ENCODE measurements at regions not wholly inside any gene's neighbourhood (a gene's known extent, or its start where the extent isn't known, plus 50 kb on each side); places are given as distances from the start of the nearest gene placed in this dataset.

- DNase-seq (ENCODE audit: low read depth in 4 of 4, low spot score in 3 of 4), result no peak
Observed at GRCh38 chr22:48980918-48981317, 846.8 kb downstream of the BRD1 start.

GRCh38 chr22:48980409-48980808 lies 847.3 kb downstream of the BRD1 start:
- no peak for DNase-seq (ENCODE audit: low read depth in 4 of 4, low spot score in 3 of 4)

GRCh38 chr22:48979482-48979881 lies 848.2 kb downstream of the BRD1 start:
- no peak for DNase-seq (ENCODE audit: low read depth in 4 of 4, low spot score in 3 of 4)

GRCh38 chr22:48976556-48977535 lies 850.8 kb downstream of the BRD1 start:
- no peak for DNase-seq (ENCODE audit: low read depth in 4 of 4, low spot score in 3 of 4)

GRCh38 chr22:48975886-48976285 lies 851.8 kb downstream of the BRD1 start:
- DNase-seq (ENCODE audit: low read depth in 4 of 4, low spot score in 3 of 4), result no peak

GRCh38 chr22:48975316-48975741 lies 852.3 kb downstream of the BRD1 start:
- DNase-seq (ENCODE audit: low read depth in 4 of 4, low spot score in 3 of 4), result no peak

GRCh38 chr22:48974443-48975315 lies 853.0 kb downstream of the BRD1 start:
- DNase-seq (ENCODE audit: low read depth in 4 of 4, low spot score in 3 of 4), result no peak

GRCh38 chr22:48973694-48974041 lies 854.0 kb downstream of the BRD1 start:
- DNase-seq (ENCODE audit: low read depth in 4 of 4, low spot score in 3 of 4), result no peak

- no peak for DNase-seq (ENCODE audit: low read depth in 4 of 4, low spot score in 3 of 4)
Observed at GRCh38 chr22:48972979-48973693, 854.5 kb downstream of the BRD1 start.

GRCh38 chr22:48968201-48968959 lies 859.3 kb downstream of the BRD1 start:
- no peak for DNase-seq (ENCODE audit: low read depth in 4 of 4, low spot score in 3 of 4)

GRCh38 chr22:48963405-48963804 lies 864.3 kb downstream of the BRD1 start:
- no peak for DNase-seq (ENCODE audit: low read depth in 4 of 4, low spot score in 3 of 4)

GRCh38 chr22:48961705-48962104 lies 866.0 kb downstream of the BRD1 start:
- DNase-seq (ENCODE audit: low read depth in 4 of 4, low spot score in 3 of 4), result no peak

- DNase-seq (ENCODE audit: low read depth in 4 of 4, low spot score in 3 of 4), result no peak
Observed at GRCh38 chr22:48960980-48961660, 866.6 kb downstream of the BRD1 start.

GRCh38 chr22:48960576-48960975 lies 867.1 kb downstream of the BRD1 start:
- no peak for DNase-seq (ENCODE audit: low read depth in 4 of 4, low spot score in 3 of 4)

GRCh38 chr22:48959496-48959895 lies 868.2 kb downstream of the BRD1 start:
- DNase-seq (ENCODE audit: low read depth in 4 of 4, low spot score in 3 of 4), result no peak

- no peak for DNase-seq (ENCODE audit: low read depth in 4 of 4, low spot score in 3 of 4)
Observed at GRCh38 chr22:48957987-48958321, 869.7 kb downstream of the BRD1 start.

- DNase-seq (ENCODE audit: low read depth in 4 of 4, low spot score in 3 of 4), result no peak
Observed at GRCh38 chr22:48957311-48957986, 870.2 kb downstream of the BRD1 start.

- DNase-seq (ENCODE audit: low read depth in 4 of 4, low spot score in 3 of 4), result no peak
Observed at GRCh38 chr22:48955351-48956311, 872.0 kb downstream of the BRD1 start.
